ENCODE measurements at regions not wholly inside any gene's neighbourhood (a gene's known extent, or its start where the extent isn't known, plus 50 kb on each side); places are given as distances from the start of the nearest gene placed in this dataset.
"Not testable (repeated sequence)": the region's sequence is repeated elsewhere in the genome, so short reads cannot be mapped to it uniquely, and the experiment has no call there.

DNA sequence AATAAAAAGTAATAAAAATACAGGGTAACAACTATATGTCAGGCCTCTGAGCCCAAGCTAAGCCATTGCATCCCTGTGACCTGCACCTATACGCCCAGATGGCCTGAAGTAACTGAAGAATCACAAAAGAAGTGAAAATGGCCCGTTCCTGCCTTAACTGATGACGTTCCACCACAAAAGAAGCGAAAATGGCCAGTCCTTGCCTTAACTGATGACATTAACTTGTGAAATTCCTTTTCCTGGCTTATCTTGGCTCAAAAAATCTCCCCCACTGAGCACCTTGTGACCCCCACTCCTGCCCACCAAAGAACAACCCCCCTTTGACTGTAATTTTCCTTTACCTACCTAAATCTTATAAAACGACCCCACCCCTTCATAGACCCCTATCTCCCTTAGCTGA, 963.8 kb downstream of the FAM181B start:
- TF ChIP-seq, protein P1, sequence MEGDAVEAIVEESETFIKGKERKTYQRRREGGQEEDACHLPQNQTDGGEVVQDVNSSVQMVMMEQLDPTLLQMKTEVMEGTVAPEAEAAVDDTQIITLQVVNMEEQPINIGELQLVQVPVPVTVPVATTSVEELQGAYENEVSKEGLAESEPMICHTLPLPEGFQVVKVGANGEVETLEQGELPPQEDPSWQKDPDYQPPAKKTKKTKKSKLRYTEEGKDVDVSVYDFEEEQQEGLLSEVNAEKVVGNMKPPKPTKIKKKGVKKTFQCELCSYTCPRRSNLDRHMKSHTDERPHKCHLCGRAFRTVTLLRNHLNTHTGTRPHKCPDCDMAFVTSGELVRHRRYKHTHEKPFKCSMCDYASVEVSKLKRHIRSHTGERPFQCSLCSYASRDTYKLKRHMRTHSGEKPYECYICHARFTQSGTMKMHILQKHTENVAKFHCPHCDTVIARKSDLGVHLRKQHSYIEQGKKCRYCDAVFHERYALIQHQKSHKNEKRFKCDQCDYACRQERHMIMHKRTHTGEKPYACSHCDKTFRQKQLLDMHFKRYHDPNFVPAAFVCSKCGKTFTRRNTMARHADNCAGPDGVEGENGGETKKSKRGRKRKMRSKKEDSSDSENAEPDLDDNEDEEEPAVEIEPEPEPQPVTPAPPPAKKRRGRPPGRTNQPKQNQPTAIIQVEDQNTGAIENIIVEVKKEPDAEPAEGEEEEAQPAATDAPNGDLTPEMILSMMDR (IDR thresholded peaks at IDR 0.05): not testable (repeated sequence)
- TF ChIP-seq POLR2A (IDR thresholded peaks at IDR 0.05): not testable (repeated sequence)

Data from Peyer's patch (tissue), 4 donors.